ENCODE measurements at regions not wholly inside any gene's neighbourhood (a gene's known extent, or its start where the extent isn't known, plus 50 kb on each side); places are given as distances from the start of the nearest gene placed in this dataset.

GRCh38 chr11:127596433-127596832, 595.9 kb upstream of the KIRREL3 start:
- TF ChIP-seq CTCF (conservative IDR thresholded peaks at IDR 0.05 in 1 of 2, IDR thresholded peaks at IDR 0.05 in 1 of 2; ENCODE audit: extremely low read depth in 1 of 2, insufficient read depth in 1 of 2, low read depth in 1 of 2, low read length in 2 of 2) (no peak), EZH2 (IDR thresholded peaks at IDR 0.05; ENCODE audit: borderline replicate concordance, low read length) (no peak)
